Progenitor cell of endocrine pancreas (in vitro differentiated cells): ENCODE measurements at regions not wholly inside any gene's neighbourhood (a gene's known extent, or its start where the extent isn't known, plus 50 kb on each side); places are given as distances from the start of the nearest gene placed in this dataset.
A peak's percentile ranks its signal among the peaks of the same experiment; 100 is the strongest.
"Not testable (repeated sequence)": the region's sequence is repeated elsewhere in the genome, so short reads cannot be mapped to it uniquely, and the experiment has no call there.

Experiments used
- DNase-seq: peaks from one replicate; pipeline ENCODE4 v3.0.0; 2021; ENCODE audit warnings: low spot score; ENCODE audit not compliant: unreplicated experiment
- H3K27ac Mint-ChIP-seq: 2 replicates; pipeline ENCODE4 v1.8.0; 2021; ENCODE audit warnings: mild to moderate bottlenecking, moderate library complexity, mixed read lengths
- H3K27me3 Mint-ChIP-seq: 2 replicates; pipeline ENCODE4 v1.8.0; 2021; ENCODE audit warnings: mixed read lengths
- H3K36me3 Mint-ChIP-seq: 2 replicates; pipeline ENCODE4 v1.8.0; 2022; ENCODE audit warnings: mixed read lengths; ENCODE audit not compliant: insufficient read depth
- H3K4me1 Mint-ChIP-seq: 2 replicates; pipeline ENCODE4 v1.8.0; 2021; ENCODE audit warnings: low read depth, mixed read lengths
- H3K4me3 Mint-ChIP-seq: 2 replicates; pipeline ENCODE4 v1.8.0; 2021; ENCODE audit warnings: low read depth, mild to moderate bottlenecking, moderate library complexity, mixed read lengths
- H3K9me3 Mint-ChIP-seq: 2 replicates; pipeline ENCODE4 v1.8.0; 2021; ENCODE audit warnings: low read depth, mixed read lengths
- CTCF ChIP-seq: fragments of 200-600 bp; sonication (generic); IDR thresholded peaks from one replicate; pipeline ENCODE4 v1.5.0; 2021; ENCODE audit warnings: antibody characterized with exemption, mild to moderate bottlenecking; ENCODE audit not compliant: unreplicated experiment

- not testable (repeated sequence) for DNase-seq, H3K4me3 Mint-ChIP-seq, H3K27me3 Mint-ChIP-seq, H3K4me1 Mint-ChIP-seq, H3K36me3 Mint-ChIP-seq, H3K27ac Mint-ChIP-seq, H3K9me3 Mint-ChIP-seq
- peak; percentile 39 for TF ChIP-seq CTCF
Observed at GRCh38 chr1:145513017-145513416, 87.6 kb upstream of the NBPF20 start.

GRCh38 chr1:145508053-145508452 is 82.7 kb upstream of the NBPF20 start:
- not testable (repeated sequence) for H3K4me3 Mint-ChIP-seq, H3K9me3 Mint-ChIP-seq, H3K36me3 Mint-ChIP-seq, H3K27me3 Mint-ChIP-seq, H3K4me1 Mint-ChIP-seq, DNase-seq, H3K27ac Mint-ChIP-seq

- not testable (repeated sequence) for H3K9me3 Mint-ChIP-seq, H3K4me1 Mint-ChIP-seq, H3K36me3 Mint-ChIP-seq, H3K27ac Mint-ChIP-seq, H3K4me3 Mint-ChIP-seq, H3K27me3 Mint-ChIP-seq, DNase-seq
Observed at GRCh38 chr1:145505663-145506647, 80.6 kb upstream of the NBPF20 start.

GRCh38 chr1:145504834-145505413 is 79.5 kb upstream of the NBPF20 start:
- not testable (repeated sequence) for H3K27me3 Mint-ChIP-seq, H3K4me1 Mint-ChIP-seq, H3K36me3 Mint-ChIP-seq, H3K4me3 Mint-ChIP-seq, H3K9me3 Mint-ChIP-seq, DNase-seq, H3K27ac Mint-ChIP-seq

GRCh38 chr1:145504310-145504709 is 78.9 kb upstream of the NBPF20 start:
- not testable (repeated sequence) for H3K4me3 Mint-ChIP-seq, H3K4me1 Mint-ChIP-seq, H3K27ac Mint-ChIP-seq, DNase-seq, H3K9me3 Mint-ChIP-seq, H3K27me3 Mint-ChIP-seq, H3K36me3 Mint-ChIP-seq

- not testable (repeated sequence) for H3K4me3 Mint-ChIP-seq, H3K4me1 Mint-ChIP-seq, H3K9me3 Mint-ChIP-seq
Observed at GRCh38 chr1:145500251-145500650, 74.8 kb upstream of the NBPF20 start.

GRCh38 chr1:145495077-145495871 is 69.9 kb upstream of the NBPF20 start:
- not testable (repeated sequence) for H3K27me3 Mint-ChIP-seq, H3K36me3 Mint-ChIP-seq, H3K4me3 Mint-ChIP-seq, H3K9me3 Mint-ChIP-seq, DNase-seq, H3K27ac Mint-ChIP-seq, H3K4me1 Mint-ChIP-seq

More at GRCh38 chr1:145500251-145500650, 74.8 kb upstream of the NBPF20 start:
- H3K27ac Mint-ChIP-seq, H3K36me3 Mint-ChIP-seq, H3K27me3 Mint-ChIP-seq, DNase-seq: not testable (repeated sequence)

- not testable (repeated sequence) for H3K9me3 Mint-ChIP-seq, H3K27ac Mint-ChIP-seq, H3K36me3 Mint-ChIP-seq, H3K4me1 Mint-ChIP-seq, H3K4me3 Mint-ChIP-seq, DNase-seq
- peaks cover 10% of the 10 kb centered on the region for H3K27me3 Mint-ChIP-seq
Observed at GRCh38 chr1:145488193-145488933, 63.0 kb upstream of the NBPF20 start.

- not testable (repeated sequence) for H3K27ac Mint-ChIP-seq, H3K4me1 Mint-ChIP-seq, DNase-seq, H3K9me3 Mint-ChIP-seq, H3K36me3 Mint-ChIP-seq, H3K4me3 Mint-ChIP-seq
- peaks cover 13% of the 10 kb centered on the region for H3K27me3 Mint-ChIP-seq
Observed at GRCh38 chr1:145487156-145487555, 61.8 kb upstream of the NBPF20 start.

- not testable (repeated sequence) for DNase-seq, H3K9me3 Mint-ChIP-seq, H3K36me3 Mint-ChIP-seq, H3K4me3 Mint-ChIP-seq, H3K27ac Mint-ChIP-seq, H3K4me1 Mint-ChIP-seq
- H3K27me3 Mint-ChIP-seq = peaks cover 11% of the 10 kb centered on the region
Observed at GRCh38 chr1:145484257-145484656, 58.9 kb upstream of the NBPF20 start.

GRCh38 chr1:145482214-145482860 is 56.9 kb upstream of the NBPF20 start:
- peaks cover 14% of the 10 kb centered on the region for H3K27me3 Mint-ChIP-seq
- not testable (repeated sequence) for H3K4me1 Mint-ChIP-seq, H3K9me3 Mint-ChIP-seq, DNase-seq, H3K36me3 Mint-ChIP-seq, H3K4me3 Mint-ChIP-seq, H3K27ac Mint-ChIP-seq
